ENCODE measurements at regions not wholly inside any gene's neighbourhood (a gene's known extent, or its start where the extent isn't known, plus 50 kb on each side); places are given as distances from the start of the nearest gene placed in this dataset.

DNA sequence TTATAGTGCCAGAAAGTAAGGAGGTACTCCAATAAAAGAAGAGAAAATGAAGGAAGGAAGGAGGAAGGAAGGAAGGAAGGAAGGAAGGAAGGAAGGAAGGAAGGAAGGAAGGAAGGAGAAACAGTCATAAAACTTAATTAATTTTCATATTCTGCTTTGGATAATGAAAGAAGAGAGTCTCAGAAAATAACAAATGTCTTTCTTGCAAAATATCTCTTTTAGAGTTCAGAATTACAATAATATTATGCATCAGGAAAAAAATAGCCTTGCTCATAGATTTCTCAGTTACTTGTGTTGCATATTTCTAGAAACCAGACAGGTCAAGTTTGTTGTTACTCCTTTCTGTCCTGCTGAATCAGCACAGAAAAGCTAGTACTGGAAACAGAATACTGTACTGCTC lies 130.1 kb upstream of the DKK2 start:
- Histone ChIP-seq H3K9ac (ENCODE audit: insufficient read depth in 1 of 2, low read depth in 2 of 2, low read length in 2 of 2) (no peak overlapping the region), H3K4me1 (replicated peaks in 1 of 2; ENCODE audit: control insufficient read depth in 2 of 2, insufficient read depth in 2 of 2, low read length in 2 of 2) (no peaks in the 10 kb centered on the region), H4K20me1 (replicated peaks; ENCODE audit: control insufficient read depth, insufficient read depth, low read length) (no peaks in the 10 kb centered on the region), H2AFZ (ENCODE audit: low read depth, low read length) (no peak overlapping the region), H3K9me1 (ENCODE audit: control insufficient read depth, insufficient read depth, low read length) (no peaks in the 10 kb centered on the region), H3K36me3 (ENCODE audit: control insufficient read depth, insufficient read depth, low read length) (no peaks in the 10 kb centered on the region), H3K4me3 (no peak overlapping the region), H3K27me3 (ENCODE audit: control insufficient read depth in 2 of 2, insufficient read depth in 2 of 2, low read length in 2 of 2) (no peaks in the 10 kb centered on the region), H3K27ac (ENCODE audit: extremely low read depth, low read depth, low read length) (no peak overlapping the region), H3K9me3 (replicated peaks; ENCODE audit: control insufficient read depth, insufficient read depth, low read depth, low read length) (no peaks in the 10 kb centered on the region), H3K4me2 (ENCODE audit: insufficient read depth, low read length) (no peak overlapping the region), H3K79me2 (ENCODE audit: control insufficient read depth, insufficient read depth, low read length) (no peaks in the 10 kb centered on the region)
- ChIA-PET POLR2A (no interaction called here), CTCF (ENCODE audit: low intra/inter-chr PET ratio) (no interaction called here)
- in situ Hi-C loops (cut with MboI) (no loop called here), intact Hi-C loops (cut with micrococcal nuclease) (no loop called here)
- FAIRE-seq = no peak
- ATAC-seq = no peak
- no peak for DNase-seq (ENCODE audit: extremely low read depth in 1 of 4, low spot score in 3 of 4)
- BruUV-seq (replicated peaks) = no TSS peak
- TF ChIP-seq FOXJ2 (tag; IDR thresholded peaks at IDR 0.05) (no peak), TAF1 (IDR thresholded peaks at IDR 0.05; ENCODE audit: control insufficient read depth, extremely low read depth, insufficient read depth, low read length, severe bottlenecking) (no peak)

DNA sequence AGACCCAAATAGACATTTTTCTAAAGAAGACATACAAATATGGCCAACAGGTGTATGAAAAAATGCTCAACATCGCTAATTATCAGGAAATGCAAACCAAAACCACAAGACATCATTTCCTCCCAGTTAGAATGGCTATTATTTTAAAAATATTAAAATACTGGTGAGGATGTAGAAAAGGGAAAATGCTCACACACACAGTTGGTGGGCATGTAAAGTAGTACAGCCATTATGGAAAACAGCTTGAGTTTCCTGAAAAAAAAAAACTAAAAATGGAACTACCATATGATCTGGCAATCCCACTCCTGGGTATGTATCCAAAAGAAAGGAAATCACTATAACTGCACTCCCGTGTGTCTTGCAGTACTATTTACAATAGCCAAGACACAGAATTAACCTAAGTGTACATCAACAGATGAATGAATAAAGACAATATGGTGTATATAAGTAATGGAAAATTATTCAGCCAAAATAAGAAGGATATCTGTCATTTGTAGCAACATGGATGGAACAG lies 128.9 kb upstream of the DKK2 start:
- in situ Hi-C loops (cut with MboI) = no loop called here
- H3K9me3 ChIP-seq (replicated peaks; ENCODE audit: control insufficient read depth, insufficient read depth, low read depth, low read length) = no peaks in the 10 kb centered on the region
- WGBS (ENCODE audit: insufficient coverage, low coverage, missing lambda C conversion rate) = 0% methylated on average over 2 of the region's 2 CpGs
- intact Hi-C loops (cut with micrococcal nuclease) = no loop called here
- FAIRE-seq (no peak), DNase-seq (ENCODE audit: extremely low read depth in 1 of 4, low spot score in 3 of 4) (no peak), ATAC-seq (no peak)
- no peaks in the 10 kb centered on the region for H3K27me3 ChIP-seq (ENCODE audit: control insufficient read depth in 2 of 2, insufficient read depth in 2 of 2, low read length in 2 of 2)
- H3K4me1 ChIP-seq (replicated peaks in 1 of 2; ENCODE audit: control insufficient read depth in 2 of 2, insufficient read depth in 2 of 2, low read length in 2 of 2) = no peaks in the 10 kb centered on the region
- H3K4me3 ChIP-seq = no peak overlapping the region
- no peak overlapping the region for H3K27ac ChIP-seq (ENCODE audit: extremely low read depth, low read depth, low read length)
- no peaks in the 10 kb centered on the region for H3K9me1 ChIP-seq (ENCODE audit: control insufficient read depth, insufficient read depth, low read length)
- H4K20me1 ChIP-seq (replicated peaks; ENCODE audit: control insufficient read depth, insufficient read depth, low read length) = no peaks in the 10 kb centered on the region
- H3K79me2 ChIP-seq (ENCODE audit: control insufficient read depth, insufficient read depth, low read length) = no peaks in the 10 kb centered on the region
- no TSS peak for BruUV-seq (replicated peaks)
- H3K4me2 ChIP-seq (ENCODE audit: insufficient read depth, low read length) = no peak overlapping the region
- no peak overlapping the region for H2AFZ ChIP-seq (ENCODE audit: low read depth, low read length)
- CTCF ChIA-PET (ENCODE audit: low intra/inter-chr PET ratio) = no interaction called here
- POLR2A ChIA-PET = no interaction called here
- H3K36me3 ChIP-seq (ENCODE audit: control insufficient read depth, insufficient read depth, low read length) = no peaks in the 10 kb centered on the region
- H3K9ac ChIP-seq (ENCODE audit: insufficient read depth in 1 of 2, low read depth in 2 of 2, low read length in 2 of 2) = no peak overlapping the region
- TF ChIP-seq BRF1 (IDR thresholded peaks at IDR 0.05; ENCODE audit: borderline replicate concordance, extremely low read depth, insufficient read length) (no peak), PHB (CRISPR knock-in tag; IDR thresholded peaks at IDR 0.05) (no peak), ERF (CRISPR knock-in tag; IDR thresholded peaks at IDR 0.05) (no peak), ETV1 (tag; conservative IDR thresholded peaks at IDR 0.05; ENCODE audit: low read depth) (no peak), ATF7 (IDR thresholded peaks at IDR 0.05) (no peak), ZNF217 (CRISPR knock-in tag; IDR thresholded peaks at IDR 0.05) (no peak), SREBF2 (CRISPR knock-in tag; IDR thresholded peaks at IDR 0.05) (no peak), KLF13 (tag; IDR thresholded peaks at IDR 0.05; ENCODE audit: borderline replicate concordance, low read depth) (no peak), ELF1 (tag; IDR thresholded peaks at IDR 0.05) (no peak), DPF2 (IDR thresholded peaks at IDR 0.05) (no peak)
- TF ChIP-seq, protein P1, sequence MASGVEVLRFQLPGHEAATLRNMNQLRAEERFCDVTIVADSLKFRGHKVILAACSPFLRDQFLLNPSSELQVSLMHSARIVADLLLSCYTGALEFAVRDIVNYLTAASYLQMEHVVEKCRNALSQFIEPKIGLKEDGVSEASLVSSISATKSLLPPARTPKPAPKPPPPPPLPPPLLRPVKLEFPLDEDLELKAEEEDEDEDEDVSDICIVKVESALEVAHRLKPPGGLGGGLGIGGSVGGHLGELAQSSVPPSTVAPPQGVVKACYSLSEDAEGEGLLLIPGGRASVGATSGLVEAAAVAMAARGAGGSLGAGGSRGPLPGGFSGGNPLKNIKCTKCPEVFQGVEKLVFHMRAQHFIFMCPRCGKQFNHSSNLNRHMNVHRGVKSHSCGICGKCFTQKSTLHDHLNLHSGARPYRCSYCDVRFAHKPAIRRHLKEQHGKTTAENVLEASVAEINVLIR (CRISPR knock-in tag; IDR thresholded peaks at IDR 0.05) = no peak
- TF ChIP-seq, protein P2, sequence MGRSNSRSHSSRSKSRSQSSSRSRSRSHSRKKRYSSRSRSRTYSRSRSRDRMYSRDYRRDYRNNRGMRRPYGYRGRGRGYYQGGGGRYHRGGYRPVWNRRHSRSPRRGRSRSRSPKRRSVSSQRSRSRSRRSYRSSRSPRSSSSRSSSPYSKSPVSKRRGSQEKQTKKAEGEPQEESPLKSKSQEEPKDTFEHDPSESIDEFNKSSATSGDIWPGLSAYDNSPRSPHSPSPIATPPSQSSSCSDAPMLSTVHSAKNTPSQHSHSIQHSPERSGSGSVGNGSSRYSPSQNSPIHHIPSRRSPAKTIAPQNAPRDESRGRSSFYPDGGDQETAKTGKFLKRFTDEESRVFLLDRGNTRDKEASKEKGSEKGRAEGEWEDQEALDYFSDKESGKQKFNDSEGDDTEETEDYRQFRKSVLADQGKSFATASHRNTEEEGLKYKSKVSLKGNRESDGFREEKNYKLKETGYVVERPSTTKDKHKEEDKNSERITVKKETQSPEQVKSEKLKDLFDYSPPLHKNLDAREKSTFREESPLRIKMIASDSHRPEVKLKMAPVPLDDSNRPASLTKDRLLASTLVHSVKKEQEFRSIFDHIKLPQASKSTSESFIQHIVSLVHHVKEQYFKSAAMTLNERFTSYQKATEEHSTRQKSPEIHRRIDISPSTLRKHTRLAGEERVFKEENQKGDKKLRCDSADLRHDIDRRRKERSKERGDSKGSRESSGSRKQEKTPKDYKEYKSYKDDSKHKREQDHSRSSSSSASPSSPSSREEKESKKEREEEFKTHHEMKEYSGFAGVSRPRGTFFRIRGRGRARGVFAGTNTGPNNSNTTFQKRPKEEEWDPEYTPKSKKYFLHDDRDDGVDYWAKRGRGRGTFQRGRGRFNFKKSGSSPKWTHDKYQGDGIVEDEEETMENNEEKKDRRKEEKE (IDR thresholded peaks at IDR 0.05; ENCODE audit: borderline replicate concordance in 1 of 2, control insufficient read depth in 1 of 2, low read depth in 2 of 2, low read length in 1 of 2) = no peak

All from K562 (cell line).